Endothelial cell of umbilical vein (primary cell): ENCODE measurements at regions not wholly inside any gene's neighbourhood (a gene's known extent, or its start where the extent isn't known, plus 50 kb on each side); places are given as distances from the start of the nearest gene placed in this dataset.

ENCODE experiments used
- EZH2 ChIP-seq: IDR thresholded peaks from 2 replicates; pipeline ENCODE4 v1.6.1; 2012; ENCODE audit warnings: borderline replicate concordance, low read depth, mild to moderate bottlenecking, moderate library complexity, low read length, inconsistent platforms; ENCODE audit not compliant: severe bottlenecking
- FOS ChIP-seq: IDR thresholded peaks from 2 replicates; pipeline ENCODE4 v1.6.1; 2011; ENCODE audit warnings: mild to moderate bottlenecking, low read length, moderate library complexity, borderline replicate concordance; ENCODE audit not compliant: insufficient read depth
- GATA2 ChIP-seq: IDR thresholded peaks from 2 replicates; pipeline ENCODE4 v1.7.0; 2011; ENCODE audit warnings: low read depth, mild to moderate bottlenecking, moderate library complexity, mixed read lengths, low read length; ENCODE audit not compliant: insufficient read length, insufficient read depth
- JUN ChIP-seq: IDR thresholded peaks from 2 replicates; pipeline ENCODE4 v1.6.1; 2011; ENCODE audit warnings: borderline replicate concordance, low read depth; ENCODE audit not compliant: insufficient read length, insufficient read depth
- MYC ChIP-seq: IDR thresholded peaks from one replicate; pipeline ENCODE4 v1.6.1; 2011; ENCODE audit warnings: mild to moderate bottlenecking, low read depth, low read length
- POLR2A ChIP-seq: IDR thresholded peaks from 2 replicates; pipeline ENCODE4 v1.6.1; 2012; ENCODE audit warnings: low read depth, mild to moderate bottlenecking, control low read depth, low read length
- POLR2AphosphoS5 ChIP-seq: IDR thresholded peaks from 2 replicates; pipeline ENCODE4 v1.6.1; 2012; ENCODE audit warnings: low read depth, mild to moderate bottlenecking, control low read depth, low read length, moderate library complexity; ENCODE audit not compliant: insufficient read depth
- TF ChIP-seq, protein P1 (sequence below), 2 donors: IDR thresholded peaks; 1 replicate in 1 of 2; 2 replicates in 1 of 2; pipeline ENCODE4 v1.5.1; 2011; ENCODE audit warnings: low read length in 2 of 2, mild to moderate bottlenecking in 2 of 2, moderate library complexity in 2 of 2, control low read depth in 1 of 2, inconsistent platforms in 1 of 2, low read depth in 1 of 2; ENCODE audit not compliant: insufficient read depth in 1 of 2; ENCODE audit errors: extremely low read depth in 1 of 2
- TF ChIP-seq, protein P2 (sequence below): IDR thresholded peaks from 2 replicates; pipeline ENCODE4 v1.6.1; 2011; ENCODE audit not compliant: insufficient read depth, insufficient read length

GRCh38 chr6:138025528-138025978 is 81.7 kb downstream of the PERP start:
- TF ChIP-seq POLR2A (no peak), POLR2AphosphoS5 (no peak), GATA2 (no peak), EZH2 (no peak), FOS (no peak), MYC (no peak), JUN (no peak)
- TF ChIP-seq, protein P1, sequence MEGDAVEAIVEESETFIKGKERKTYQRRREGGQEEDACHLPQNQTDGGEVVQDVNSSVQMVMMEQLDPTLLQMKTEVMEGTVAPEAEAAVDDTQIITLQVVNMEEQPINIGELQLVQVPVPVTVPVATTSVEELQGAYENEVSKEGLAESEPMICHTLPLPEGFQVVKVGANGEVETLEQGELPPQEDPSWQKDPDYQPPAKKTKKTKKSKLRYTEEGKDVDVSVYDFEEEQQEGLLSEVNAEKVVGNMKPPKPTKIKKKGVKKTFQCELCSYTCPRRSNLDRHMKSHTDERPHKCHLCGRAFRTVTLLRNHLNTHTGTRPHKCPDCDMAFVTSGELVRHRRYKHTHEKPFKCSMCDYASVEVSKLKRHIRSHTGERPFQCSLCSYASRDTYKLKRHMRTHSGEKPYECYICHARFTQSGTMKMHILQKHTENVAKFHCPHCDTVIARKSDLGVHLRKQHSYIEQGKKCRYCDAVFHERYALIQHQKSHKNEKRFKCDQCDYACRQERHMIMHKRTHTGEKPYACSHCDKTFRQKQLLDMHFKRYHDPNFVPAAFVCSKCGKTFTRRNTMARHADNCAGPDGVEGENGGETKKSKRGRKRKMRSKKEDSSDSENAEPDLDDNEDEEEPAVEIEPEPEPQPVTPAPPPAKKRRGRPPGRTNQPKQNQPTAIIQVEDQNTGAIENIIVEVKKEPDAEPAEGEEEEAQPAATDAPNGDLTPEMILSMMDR (IDR thresholded peaks at IDR 0.05; ENCODE audit: extremely low read depth in 1 of 2, insufficient read depth in 1 of 2, low read depth in 1 of 2, low read length in 2 of 2), result no peak
- TF ChIP-seq, protein P2, sequence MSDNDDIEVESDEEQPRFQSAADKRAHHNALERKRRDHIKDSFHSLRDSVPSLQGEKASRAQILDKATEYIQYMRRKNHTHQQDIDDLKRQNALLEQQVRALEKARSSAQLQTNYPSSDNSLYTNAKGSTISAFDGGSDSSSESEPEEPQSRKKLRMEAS, result no peak
